Upper lobe of left lung (tissue), 4 donors: ENCODE measurements at regions not wholly inside any gene's neighbourhood (a gene's known extent, or its start where the extent isn't known, plus 50 kb on each side); places are given as distances from the start of the nearest gene placed in this dataset.

Experiments used
- CTCF ChIP-seq, 6 experiments: fragments of 450-650 bp in 4 of 6; fragments of 200-600 bp in 2 of 6; sonication (generic) in 2 of 6; IDR thresholded peaks; one replicate each; pipeline ENCODE4 v1.5.1; 2016 to 2019; ENCODE audit warnings: antibody characterized with exemption in 6 of 6
- EP300 ChIP-seq, 4 donors: sonication (generic); formaldehyde crosslinking; IDR thresholded peaks; one replicate each; pipeline ENCODE4 v1.5.1; 2017; ENCODE audit warnings: antibody characterized with exemption in 4 of 4, control low read depth in 2 of 4

- TF ChIP-seq EP300 (IDR thresholded peaks at IDR 0.05) (no peak), CTCF (IDR thresholded peaks at IDR 0.05) (no peak)
Measured at GRCh38 chr5:43837091-43837490, 234.1 kb downstream of the NNT start.
